ENCODE measurements at regions not wholly inside any gene's neighbourhood (a gene's known extent, or its start where the extent isn't known, plus 50 kb on each side); places are given as distances from the start of the nearest gene placed in this dataset.

GRCh38 chr4:152157629-152158028, 378.3 kb downstream of the FBXW7 start:
- DNase-seq = no peak

GRCh38 chr4:152156442-152156841, 379.4 kb downstream of the FBXW7 start:
- no peak for DNase-seq

- no peak for DNase-seq
Observed at GRCh38 chr4:152155070-152155469, 380.8 kb downstream of the FBXW7 start.

GRCh38 chr4:152154433-152154832, 381.5 kb downstream of the FBXW7 start:
- DNase-seq = no peak

GRCh38 chr4:152153476-152154270, 382.2 kb downstream of the FBXW7 start:
- DNase-seq = no peak

GRCh38 chr4:152150214-152150613, 385.7 kb downstream of the FBXW7 start:
- DNase-seq = no peak

- no peak for DNase-seq
Observed at GRCh38 chr4:152149745-152150144, 386.1 kb downstream of the FBXW7 start.

- no peak for DNase-seq
Observed at GRCh38 chr4:152148057-152148456, 387.2 kb upstream of the GATB start.

- no peak for DNase-seq
Observed at GRCh38 chr4:152146244-152146643, 385.4 kb upstream of the GATB start.

GRCh38 chr4:152143806-152144205, 383.0 kb upstream of the GATB start:
- no peak for DNase-seq

- DNase-seq = no peak
Observed at GRCh38 chr4:152138451-152138850, 377.6 kb upstream of the GATB start.

GRCh38 chr4:152132776-152133175, 372.0 kb upstream of the GATB start:
- DNase-seq = no peak

GRCh38 chr4:152128356-152128755, 367.5 kb upstream of the GATB start:
- DNase-seq = no peak

GRCh38 chr4:152126238-152126637, 365.4 kb upstream of the GATB start:
- no peak for DNase-seq

GRCh38 chr4:152118819-152119553, 358.2 kb upstream of the GATB start:
- DNase-seq = no peak

- DNase-seq = no peak
Observed at GRCh38 chr4:152117933-152118507, 357.2 kb upstream of the GATB start.

GRCh38 chr4:152117520-152117919, 356.7 kb upstream of the GATB start:
- DNase-seq = no peak

- DNase-seq = no peak
Observed at GRCh38 chr4:152117054-152117453, 356.2 kb upstream of the GATB start.

- no peak for DNase-seq
Observed at GRCh38 chr4:152115794-152116193, 355.0 kb upstream of the GATB start.

GRCh38 chr4:152115118-152115517, 354.3 kb upstream of the GATB start:
- no peak for DNase-seq

- no peak for DNase-seq
Observed at GRCh38 chr4:152114562-152114961, 353.8 kb upstream of the GATB start.

- DNase-seq = no peak
Observed at GRCh38 chr4:152112887-152113286, 352.1 kb upstream of the GATB start.

GRCh38 chr4:152112190-152112589, 351.4 kb upstream of the GATB start:
- DNase-seq = no peak

- no peak for DNase-seq
Observed at GRCh38 chr4:152110780-152111179, 350.0 kb upstream of the GATB start.

Measured in NCI-H146 (cell line).